Glomerular endothelial cell (primary cell): ENCODE measurements at regions not wholly inside any gene's neighbourhood (a gene's known extent, or its start where the extent isn't known, plus 50 kb on each side); places are given as distances from the start of the nearest gene placed in this dataset.

ENCODE experiments used
- DNase-seq: peaks from one replicate; pipeline ENCODE4 v3.0.0-alpha.2; 2011; ENCODE audit warnings: low read depth, low spot score; ENCODE audit errors: extremely low read depth

GRCh38 chr6:163984124-163984936, 569.8 kb downstream of the QKI start:
- no peak for DNase-seq

DNA sequence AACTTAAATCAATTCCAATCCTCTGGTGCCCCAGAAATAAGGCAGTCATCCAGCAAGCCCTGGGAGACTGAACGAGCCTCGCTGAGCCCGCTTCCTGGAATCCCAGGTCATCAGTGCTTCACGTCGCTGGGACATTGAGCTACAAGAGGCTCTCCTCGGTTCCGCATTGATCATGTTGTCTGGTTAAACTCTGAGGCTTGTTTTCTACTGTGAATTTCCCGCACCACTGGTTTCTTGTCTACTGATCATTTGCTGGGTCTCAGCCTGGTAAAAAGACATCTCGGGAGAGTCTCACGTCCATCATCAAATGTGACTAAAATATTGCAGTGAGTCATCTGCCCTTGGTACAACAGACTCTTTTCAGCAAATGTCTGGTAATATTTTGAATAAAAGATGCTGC, 569.2 kb downstream of the QKI start:
- DNase-seq = no peak

- no peak for DNase-seq
Observed at GRCh38 chr6:163974322-163974721, 559.8 kb downstream of the QKI start.

DNA sequence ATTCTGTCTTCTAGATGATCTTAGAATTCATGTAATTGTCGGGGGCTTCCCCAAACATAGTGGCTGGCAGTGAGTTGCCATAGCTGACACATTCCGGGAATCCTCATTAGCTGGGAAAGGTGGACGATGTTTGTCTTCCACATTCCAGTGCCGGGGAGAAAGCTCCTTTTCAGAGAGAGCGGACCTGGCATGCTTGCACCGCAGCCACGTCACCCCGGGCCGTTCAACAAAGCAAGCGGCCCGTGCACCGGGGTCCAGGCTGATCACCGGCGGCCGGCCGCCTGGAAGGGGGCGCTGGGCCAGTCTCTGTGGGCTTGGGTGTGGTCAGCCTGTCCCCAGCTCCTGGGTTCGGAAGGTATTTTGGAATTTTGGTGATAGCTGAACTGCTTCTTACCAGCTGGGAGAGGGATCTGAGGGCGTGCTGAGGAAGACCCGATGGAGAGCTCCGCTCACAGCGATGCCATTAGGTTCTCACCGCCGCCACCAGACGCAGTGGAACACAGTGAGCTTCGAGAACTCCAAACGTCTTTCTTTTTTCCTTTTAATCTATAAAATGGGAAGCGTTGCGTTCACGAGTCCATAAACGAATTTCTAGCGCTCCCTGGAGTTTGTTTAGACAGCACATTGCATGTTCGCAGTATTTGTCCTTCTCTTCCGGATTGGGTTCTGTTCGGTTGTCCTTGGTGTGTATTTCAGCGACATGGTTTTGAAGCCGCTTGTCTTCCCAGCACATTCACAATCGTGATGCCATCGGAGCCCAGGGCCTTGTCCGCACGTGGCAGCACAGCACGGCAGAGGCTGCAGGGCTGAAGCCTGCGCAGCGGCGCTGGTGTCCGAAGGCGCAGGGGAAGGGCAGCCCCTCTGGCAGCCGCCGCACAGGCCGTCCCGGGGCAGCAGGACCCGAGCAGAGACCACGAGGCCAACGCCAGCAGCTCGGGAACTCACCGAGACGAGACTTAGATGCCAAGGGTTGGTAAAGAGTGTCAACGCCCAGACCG, 557.6 kb downstream of the QKI start:
- DNase-seq = no peak

DNA sequence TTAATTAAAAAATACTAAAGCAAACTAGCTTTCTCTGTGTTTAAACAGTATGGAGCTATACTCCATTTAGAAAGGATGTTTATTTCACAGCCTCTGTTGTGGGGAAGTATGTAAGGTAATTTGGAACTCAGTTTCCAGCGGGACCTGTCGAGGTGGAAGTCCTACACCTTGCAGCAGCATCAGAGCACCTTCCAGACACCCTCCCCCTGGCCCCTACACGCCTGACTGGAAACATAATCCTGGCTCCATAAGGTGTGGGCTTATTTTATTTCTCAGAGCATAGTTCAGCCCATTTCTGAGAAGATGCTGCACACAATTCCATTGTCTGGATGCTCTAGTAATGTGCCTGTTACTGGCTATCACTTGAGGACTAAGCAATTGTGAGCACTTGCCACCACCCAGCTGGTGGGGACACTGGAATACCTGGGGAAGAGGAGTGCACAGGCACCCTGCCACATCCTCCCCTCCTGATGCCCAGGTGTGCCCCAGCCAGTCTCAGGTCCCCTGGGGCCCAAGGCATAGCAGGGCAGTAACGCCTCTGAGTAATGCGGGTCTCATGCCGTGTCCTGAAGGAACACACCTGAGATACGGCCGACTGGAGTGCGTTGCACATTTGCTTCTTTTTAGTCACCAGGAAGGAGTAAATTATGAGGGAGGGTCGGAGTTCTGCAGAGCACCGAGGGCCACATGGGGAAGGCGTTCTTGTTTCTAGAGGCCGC, 556.5 kb downstream of the QKI start:
- no peak for DNase-seq

GRCh38 chr6:163965426-163966348, 551.2 kb downstream of the QKI start:
- DNase-seq = peak; percentile 72

- no peak for DNase-seq
Observed at GRCh38 chr6:163964789-163965188, 550.3 kb downstream of the QKI start.

DNA sequence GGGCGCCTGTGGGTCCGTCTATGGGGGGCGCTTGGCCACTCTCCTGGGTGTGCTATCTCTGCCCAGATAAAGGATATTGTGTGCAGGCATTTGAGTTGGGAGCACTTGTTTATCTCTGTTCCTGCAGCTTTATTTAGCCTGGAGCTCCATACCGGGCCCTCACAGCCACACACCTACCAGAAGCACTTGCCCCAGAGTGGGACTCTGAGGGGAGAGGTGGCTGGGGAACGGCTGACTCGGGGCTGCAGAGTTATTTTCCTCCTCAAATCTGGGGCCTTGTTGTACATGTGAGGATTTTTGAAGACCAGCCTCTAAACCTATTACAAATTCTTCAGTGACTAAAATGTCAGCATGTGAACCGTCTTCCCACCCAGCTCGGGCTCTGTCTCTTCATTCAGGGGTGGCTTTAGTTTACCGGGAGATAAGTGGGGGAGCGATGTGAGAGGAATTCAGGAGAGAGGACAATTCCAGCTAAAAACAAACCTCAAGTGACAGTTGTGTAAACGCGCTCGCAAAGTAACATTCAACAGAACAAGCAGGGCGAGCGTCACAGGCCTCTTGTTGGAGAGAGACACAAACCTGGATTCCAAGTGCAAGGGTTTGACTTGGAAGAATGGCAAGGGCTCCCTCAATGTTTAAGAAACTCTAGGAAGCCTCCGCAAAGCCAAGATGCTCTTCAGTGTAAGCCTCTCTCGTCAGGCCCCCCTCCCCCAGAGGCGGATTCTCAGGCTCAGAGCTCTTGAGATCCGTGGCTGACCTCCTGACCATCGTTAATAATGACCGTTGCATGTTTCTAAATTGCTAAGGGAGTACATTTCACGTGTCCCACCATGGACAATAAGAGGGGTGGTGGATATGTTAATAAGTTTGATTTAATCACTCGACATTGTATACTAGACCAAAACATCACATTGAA, 548.9 kb downstream of the QKI start:
- no peak for DNase-seq

DNA sequence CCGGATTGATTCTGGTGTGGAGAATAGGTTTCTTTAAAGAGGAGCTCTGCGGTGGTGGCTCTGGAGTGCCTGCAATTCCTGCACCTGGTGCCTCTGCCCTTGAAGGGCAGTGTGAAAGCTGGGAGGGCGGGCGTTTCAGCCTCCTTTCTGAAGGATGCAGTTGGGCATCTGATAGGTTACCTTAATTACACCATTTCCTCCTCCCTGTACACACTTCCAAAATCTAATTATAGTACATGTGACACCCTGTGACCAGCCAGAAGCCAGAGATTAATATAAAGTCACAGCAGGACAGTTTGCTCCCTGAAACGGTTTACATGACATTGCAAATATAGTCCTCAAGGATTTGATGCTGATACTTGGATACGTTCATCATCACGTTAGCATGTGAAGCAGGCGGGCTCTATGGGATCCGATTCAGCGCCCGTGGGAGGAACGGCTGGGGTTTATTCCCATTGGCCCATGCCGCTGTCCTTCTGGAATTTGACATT, 548.2 kb downstream of the QKI start:
- DNase-seq = no peak

GRCh38 chr6:163960128-163960527, 545.6 kb downstream of the QKI start:
- no peak for DNase-seq

- no peak for DNase-seq
Observed at GRCh38 chr6:163958646-163959045, 544.1 kb downstream of the QKI start.

DNA sequence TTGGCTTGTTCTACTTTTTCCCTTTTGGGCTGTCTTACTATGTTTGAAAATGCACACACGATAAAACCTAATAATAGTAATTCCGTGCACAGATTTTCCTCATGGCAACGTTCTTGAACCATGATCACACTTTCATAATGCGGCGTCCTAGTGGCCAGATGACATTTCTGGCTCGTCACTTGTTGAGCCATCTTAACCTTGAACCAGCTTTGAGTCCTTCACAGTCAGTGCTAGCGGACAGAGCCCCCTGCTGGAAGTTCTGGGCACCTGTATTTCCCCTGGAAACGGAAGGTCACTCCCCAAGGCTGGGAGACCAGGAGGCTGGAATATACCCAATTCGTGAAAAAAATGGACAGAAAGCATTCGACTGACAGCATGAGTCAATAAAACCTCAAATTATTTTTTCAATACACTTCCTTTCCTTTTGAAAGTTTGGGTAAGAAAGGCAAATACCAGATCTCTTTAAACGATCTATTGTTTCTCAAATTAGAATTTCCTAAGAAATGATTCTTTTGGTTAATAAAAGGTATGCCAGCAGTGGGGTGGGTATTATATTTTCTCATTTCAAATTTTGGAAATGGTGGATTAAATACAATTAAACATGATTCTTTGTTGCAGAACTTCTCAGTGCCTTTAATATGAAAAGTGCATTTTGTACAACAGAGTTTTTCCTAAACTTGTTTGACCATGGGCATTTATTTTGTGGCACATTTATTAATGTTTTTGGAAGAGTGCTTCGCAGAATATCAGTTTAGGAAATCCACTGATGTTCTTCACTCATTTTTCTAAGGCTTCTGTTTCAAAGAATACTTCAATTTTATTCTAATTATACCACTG, 542.3 kb downstream of the QKI start:
- DNase-seq = peak; percentile 68

GRCh38 chr6:163955756-163956155, 541.2 kb downstream of the QKI start:
- no peak for DNase-seq

GRCh38 chr6:163955096-163955495, 540.6 kb downstream of the QKI start:
- no peak for DNase-seq

DNA sequence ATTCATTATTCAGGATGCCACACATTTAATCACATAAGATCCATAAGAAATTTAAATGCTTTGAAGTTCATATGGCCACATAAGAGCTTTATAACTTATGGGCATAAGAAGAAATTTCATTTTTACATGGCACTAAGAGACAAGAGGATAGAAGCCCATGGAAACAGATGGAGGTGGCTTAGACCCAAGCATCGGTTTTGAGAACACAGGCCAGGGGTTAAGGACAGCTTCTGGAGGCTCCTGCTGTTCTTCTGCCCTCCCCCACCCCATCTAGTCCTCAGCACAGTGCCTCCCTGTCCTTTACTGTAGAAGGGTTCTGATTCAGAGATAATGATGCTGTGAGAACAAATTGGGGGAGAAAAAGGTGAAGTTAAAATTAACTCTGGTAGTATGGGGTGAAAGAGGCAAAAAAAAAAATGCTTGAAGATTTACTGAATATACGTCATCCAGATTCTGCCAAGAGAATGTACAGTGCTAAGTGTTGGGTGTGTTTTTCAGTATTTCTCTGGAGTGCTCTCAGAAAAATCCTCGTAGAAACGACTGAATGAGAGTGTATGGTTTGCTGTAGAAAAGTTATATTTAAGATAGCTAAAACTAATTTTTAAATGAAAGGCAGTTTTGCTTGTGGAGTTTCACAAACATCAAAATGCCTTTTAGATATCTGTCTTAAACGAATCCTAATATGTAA, 539.7 kb downstream of the QKI start:
- DNase-seq = no peak

DNA sequence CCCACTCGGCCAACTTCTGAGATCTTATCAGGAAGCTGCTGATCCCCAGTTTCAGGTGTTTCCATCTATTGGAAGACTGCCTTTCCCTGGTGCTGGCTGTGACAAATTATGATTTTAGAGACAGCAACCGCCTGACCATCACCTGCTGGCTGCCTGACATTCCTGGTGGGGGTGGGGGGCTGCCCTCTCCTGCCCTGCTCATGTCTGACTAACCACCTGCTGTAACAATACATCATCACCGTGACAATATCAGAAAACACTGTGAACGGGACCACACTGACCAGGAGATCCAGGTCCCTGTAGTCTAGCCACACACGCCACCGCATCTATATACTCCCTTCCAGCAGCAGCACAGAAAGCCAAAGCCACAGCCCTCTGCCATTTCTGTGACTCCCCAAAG, 537.5 kb downstream of the QKI start:
- no peak for DNase-seq

- no peak for DNase-seq
Observed at GRCh38 chr6:163951326-163951725, 536.8 kb downstream of the QKI start.
